HG03432 (cell line): ENCODE measurements at regions not wholly inside any gene's neighbourhood (a gene's known extent, or its start where the extent isn't known, plus 50 kb on each side); places are given as distances from the start of the nearest gene placed in this dataset.
A peak's percentile ranks its signal among the peaks of the same experiment; 100 is the strongest.

ENCODE experiments used
- ATAC-seq: cut with Tn5 transposase; IDR thresholded peaks from one replicate; pipeline ENCODE4 v1.9.1; 2021; ENCODE audit warnings: mild to moderate bottlenecking, moderate library complexity; ENCODE audit not compliant: unreplicated experiment

GRCh38 chr3:118425272-118425837 is 609.3 kb downstream of the IGSF11 start:
- ATAC-seq: no peak

DNA sequence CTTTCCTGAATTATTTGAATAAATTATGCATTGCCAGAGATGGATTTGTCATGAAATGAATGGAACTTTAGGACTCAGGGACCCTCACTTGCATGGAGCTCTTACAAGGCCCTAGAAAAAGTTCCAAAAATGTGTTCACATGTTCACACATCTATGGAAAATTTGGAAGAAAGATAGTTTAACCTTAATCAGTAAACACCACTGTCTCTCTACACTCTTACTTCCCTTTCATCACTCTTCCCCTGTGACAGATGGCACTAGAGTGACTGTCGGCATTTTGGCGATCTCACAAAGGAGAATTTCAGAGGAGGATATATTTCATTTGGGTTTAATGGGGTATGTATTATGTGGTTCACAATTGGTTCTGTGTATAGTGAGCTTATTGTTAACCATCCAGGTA is 600.8 kb downstream of the IGSF11 start:
- no peak for ATAC-seq

DNA sequence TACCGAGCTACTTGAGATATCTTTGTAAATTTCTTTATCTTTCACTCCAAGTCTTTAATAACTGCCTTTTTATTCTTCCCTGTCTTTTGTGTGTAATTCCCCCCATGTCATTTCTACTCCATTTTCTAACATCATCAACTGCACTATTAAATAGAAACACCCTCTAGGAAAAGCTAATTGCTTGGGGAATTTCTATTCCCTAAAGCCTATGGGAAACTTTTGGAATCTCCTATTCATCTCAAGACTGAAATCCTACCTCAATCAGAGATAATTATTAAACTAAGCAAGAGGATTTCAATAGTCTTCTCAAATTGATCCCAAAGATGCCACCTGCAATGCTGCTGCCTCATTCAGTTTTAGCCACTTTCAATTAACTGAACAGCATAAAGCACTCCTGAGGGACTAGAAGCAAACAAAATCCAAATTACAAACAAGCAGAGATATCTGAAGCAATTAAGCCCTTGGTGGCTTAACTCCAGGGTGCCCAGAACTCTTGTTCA is 598.7 kb downstream of the IGSF11 start:
- no peak for ATAC-seq

DNA sequence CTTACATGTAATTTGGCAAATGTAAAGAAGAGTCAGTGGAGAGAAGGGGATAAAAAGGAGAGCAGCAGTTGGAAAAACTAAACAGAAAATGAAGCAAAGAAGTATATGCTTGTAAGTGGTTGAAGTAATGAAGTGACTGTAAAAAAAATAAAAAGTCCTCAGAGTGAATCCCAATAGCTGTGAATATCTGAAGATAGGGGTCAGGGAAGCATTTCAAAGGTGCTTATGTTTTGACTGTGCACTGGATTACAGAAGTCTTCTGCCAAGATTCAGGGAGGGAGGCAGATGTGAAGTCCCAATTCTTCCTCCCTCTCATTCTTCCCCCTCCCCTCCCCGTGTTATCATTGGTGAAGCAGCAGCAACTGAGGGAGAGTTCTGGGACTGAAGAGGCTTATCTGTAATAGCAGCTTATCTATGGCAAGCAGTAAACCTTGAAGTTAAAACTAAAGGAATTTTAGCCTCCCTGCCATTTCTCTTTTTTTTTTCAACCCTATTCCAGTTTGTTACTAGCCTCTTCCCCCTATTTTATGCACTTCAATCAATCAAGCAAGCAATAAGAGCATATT is 597.9 kb downstream of the IGSF11 start:
- ATAC-seq: no peak

DNA sequence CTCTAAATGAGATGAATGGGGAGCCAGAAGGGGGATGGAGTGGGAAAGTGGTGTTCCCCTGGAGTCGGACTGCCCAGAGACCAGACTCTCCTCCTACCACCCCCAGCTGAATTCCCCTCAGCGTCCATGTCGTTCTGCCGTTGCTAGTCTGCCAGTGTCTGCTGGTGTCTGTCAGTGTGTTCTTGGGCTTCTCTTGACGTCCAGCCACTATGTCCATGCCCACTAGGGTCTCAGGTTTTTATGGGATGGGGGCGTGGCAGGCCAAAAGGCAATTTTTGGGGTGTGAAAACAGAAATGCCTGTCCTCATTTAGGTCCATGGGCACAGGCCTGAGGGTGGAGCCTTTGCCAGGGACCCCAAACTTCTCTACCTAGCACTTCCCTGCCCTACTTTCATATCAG is 589.6 kb downstream of the IGSF11 start:
- no peak for ATAC-seq

DNA sequence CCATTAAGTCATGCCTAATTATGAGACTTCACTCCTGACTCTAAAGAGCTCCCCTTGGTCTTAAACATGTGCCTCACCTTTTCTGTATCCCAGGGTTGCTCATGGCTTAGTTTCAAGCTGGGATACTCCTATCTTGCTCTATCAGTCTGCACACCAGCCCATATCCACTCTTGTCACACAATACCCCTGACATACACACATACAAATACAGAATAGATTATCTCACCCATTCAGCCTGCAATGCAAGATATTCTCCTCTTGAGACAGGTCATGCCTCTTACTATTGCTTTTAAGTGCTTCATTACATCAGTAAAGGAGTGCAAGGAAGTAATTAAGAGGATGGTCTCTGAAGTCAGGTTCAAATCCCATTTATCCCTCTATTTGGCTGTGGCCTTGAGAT is 587.3 kb downstream of the IGSF11 start:
- ATAC-seq: no peak

GRCh38 chr3:118466795-118467330 is 567.8 kb downstream of the IGSF11 start:
- no peak for ATAC-seq

DNA sequence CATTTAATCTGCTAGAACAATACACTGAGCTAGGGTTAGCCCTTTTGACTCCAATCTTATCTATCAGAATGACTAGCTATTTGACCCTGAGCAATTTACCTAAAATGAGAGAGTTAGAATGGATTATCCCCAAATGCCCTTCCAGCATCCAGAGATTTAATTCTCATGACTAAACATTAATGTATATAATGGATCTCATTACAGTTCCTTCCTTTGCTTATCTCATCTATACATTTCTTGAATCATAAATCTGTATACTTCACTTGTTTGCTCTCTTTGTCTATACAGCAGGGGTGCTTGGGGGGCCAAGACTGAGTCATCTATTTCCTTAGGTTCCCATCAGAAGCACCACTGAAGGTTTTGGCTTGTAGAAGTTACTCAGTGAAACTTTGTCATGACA is 565.8 kb downstream of the IGSF11 start:
- no peak for ATAC-seq

- peak; percentile 69 for ATAC-seq
Measured at GRCh38 chr3:118472586-118472985, 562.1 kb downstream of the IGSF11 start.

GRCh38 chr3:118473343-118473742 is 561.3 kb downstream of the IGSF11 start:
- no peak for ATAC-seq

DNA sequence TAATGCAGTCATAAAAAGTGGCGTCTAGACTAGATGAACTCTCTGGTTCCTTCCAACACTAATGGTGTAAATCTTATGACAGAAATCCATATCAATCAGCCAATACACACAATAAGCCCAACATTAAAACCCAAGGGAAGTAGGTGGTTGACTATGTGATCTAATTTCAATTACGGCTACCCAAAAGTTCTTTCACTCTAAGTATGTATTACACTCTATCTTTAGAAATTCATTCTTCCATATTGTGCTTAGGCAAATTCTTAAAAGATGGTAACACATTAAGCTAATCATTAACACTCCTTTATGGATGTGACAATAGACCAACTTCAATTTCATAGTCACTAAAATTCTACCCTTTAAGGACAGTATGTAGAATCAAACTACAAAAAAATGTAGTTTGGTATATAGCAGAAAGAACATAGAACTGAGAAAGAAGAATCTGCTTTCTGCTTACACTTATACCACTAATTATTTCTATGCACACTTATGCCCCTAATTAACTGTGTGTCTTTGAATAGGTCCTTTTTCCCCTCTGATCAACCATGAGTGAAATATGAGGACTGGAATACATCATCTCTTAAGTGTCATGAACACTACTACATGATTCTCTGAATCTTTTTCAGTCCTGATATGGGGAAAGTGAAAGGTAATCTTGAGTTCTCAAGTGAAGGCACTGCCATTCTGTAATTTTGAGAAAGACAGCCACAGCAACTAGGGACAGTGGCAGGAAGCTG is 557.6 kb downstream of the IGSF11 start:
- ATAC-seq: peak; percentile 41

DNA sequence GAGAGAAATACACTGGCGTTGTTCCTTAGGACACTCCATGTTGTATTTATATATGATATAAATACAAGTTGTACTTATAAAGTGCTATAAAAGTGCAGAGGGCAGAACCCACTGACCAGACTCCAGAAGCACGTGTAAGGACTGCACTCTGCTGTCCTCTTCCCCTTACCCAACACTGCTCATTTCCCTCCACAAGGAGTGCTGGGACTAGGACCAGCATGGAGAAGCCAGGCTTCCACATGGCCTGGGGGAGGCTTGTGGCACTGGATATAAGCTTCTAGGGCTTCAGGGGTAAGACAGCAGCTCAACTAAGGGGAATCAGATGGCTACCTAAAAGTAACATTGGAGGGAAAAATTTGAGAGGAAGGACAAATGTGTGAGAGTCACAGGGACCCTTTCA is 556.9 kb downstream of the IGSF11 start:
- ATAC-seq: peak; percentile 6

- ATAC-seq: no peak
Measured at GRCh38 chr3:118478706-118479276, 555.9 kb downstream of the IGSF11 start.

GRCh38 chr3:118479376-118479775 is 555.3 kb downstream of the IGSF11 start:
- ATAC-seq: no peak

DNA sequence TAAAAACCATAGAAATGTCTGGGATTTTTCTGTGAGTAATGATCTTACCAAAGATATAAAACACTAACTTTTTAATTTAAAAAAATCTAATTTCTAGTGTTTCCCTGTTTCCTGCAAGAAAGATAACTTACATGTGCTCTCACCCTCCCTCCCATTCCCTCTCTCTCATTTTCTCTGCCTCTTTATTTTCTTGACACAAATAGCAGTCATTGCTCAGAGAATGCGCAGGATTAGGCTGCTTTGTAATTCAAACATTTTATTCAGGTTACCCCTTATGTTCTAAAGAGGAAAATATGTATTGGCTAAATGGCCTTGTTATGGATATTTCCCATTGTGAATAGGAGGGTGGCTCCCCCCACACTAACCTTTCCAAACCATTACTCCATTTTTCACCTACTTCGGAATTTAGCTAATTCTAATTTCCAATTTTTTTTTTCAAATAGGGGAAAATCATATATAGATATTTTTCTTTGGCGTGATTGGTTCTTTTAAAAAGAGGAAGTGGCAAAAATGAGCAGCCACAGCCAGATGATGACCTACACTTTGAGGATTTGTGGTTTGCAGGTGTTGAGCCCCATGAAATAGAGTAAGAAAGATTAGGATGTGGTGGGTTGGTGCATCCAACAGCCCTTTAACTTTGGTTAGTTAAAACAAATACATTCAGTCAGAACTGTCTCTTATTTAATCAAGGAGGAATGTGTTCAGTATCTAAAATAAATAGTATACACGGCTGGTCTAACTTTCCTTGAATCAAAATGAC is 554.4 kb downstream of the IGSF11 start:
- no peak for ATAC-seq

DNA sequence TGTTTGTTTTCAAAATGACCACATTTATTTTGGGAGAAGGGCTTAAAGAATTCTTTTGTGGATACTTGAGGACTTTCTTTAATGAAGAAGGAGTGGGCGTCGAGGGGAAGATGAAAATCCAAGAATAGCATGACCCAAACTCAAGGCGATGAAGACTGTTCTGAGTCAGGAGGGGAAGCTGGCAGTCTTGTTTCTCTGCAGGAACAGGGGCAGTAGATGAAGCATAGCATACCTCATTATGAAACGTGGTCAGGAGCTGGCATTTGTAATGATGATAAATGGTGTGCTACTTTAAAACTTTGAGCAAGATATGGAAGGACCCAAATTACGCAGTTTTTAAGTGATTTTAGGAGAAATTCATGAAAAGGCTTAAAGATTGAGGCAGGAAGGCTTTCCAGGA is 549.0 kb downstream of the IGSF11 start:
- ATAC-seq: peak; percentile 78

DNA sequence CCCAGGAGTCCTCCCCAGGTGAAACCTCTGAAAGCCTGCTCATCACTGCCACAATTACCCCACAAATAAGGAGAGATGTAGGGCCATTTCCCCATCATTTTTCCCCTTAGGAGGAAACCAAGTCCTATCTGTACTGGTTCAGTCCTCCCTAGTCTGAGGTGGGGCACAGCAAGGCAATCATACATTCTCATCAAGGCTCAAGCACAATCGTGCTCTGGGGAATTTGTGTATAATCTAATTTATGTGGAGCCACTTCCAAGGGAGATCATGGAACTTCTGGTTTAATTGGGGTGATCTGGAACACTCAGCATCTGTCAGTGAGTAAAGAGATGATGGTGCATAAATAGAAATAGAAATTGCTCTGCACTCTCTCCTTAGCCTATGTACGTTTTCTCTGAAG is 546.9 kb downstream of the IGSF11 start:
- ATAC-seq: no peak

- no peak for ATAC-seq
Measured at GRCh38 chr3:118488732-118489131, 545.9 kb downstream of the IGSF11 start.

GRCh38 chr3:118495206-118495605 is 539.4 kb downstream of the IGSF11 start:
- peak; percentile 63 for ATAC-seq

DNA sequence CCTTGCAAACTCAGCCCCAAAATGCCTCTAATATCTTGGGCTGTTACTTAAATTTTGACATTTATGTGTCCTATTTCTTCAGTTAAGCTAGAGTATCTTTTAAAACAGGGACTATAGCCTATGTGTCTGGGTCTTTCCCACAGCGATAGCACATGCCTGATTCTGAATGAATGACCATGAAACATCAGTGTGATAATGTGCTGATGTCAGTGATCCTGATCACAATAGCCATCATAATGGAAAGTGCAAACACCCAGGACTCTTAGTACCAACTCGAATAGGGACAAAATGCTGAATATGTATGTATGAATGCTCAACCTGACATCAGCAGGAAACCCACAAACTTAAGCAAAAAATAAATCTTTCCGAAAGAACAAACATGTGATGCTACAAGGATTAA is 537.4 kb downstream of the IGSF11 start:
- no peak for ATAC-seq

DNA sequence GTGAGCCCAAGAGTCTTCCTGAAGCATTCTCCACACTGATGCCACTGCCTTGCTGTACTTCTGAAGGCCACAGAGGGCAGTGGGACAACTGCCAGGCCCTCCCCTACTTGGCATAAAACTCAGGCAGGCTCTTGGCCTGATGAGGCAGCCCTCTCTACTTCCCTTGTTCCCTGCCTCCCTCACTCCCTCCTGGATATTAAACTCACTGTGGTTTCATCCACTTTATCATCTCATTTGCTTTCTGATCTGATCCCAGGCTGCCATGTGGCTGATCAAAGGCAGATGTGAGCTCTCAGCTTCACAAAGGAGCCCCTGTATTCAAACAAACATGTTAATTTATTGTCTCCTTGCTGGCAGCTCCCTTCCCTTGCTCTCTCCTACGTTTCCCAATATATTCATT is 533.5 kb downstream of the IGSF11 start:
- ATAC-seq: no peak
